ENCODE measurements at regions not wholly inside any gene's neighbourhood (a gene's known extent, or its start where the extent isn't known, plus 50 kb on each side); places are given as distances from the start of the nearest gene placed in this dataset.

DNA sequence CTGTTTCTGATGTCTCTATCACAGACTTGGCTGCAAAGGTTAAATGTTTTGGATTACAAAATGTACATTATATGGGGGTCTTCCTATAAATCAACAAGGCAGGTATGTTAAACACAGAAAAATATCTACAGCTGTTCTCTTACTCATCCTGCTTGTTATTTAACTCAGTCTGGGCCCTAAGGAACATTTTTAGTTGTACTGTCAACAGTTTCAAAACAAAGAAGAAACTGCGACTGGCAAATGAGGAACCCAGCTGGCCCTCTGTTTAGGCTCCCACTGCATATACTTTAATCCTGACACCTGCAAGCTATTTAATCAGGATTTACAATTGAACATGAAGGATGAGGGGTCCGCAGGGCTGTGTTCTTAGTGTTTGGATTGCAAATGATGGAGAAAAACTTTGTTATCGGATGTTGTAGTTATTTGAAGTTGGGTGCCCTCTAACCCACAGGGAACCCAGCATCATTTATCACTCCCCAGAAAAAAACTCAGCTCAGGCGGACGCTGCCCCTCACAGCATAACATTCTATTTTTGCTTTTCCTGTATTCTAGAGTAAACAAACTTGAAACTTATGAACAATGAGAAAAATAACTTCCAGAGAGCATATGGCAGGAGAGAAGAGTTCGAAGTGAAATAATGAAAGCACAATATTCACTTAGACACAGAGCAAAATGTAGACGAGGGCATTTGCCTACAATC, 91.2 kb downstream of the POLR2M start (continued):
- no peak for TF ChIP-seq YY1 (IDR thresholded peaks at IDR 0.05; ENCODE audit: low read depth, low read length)

Measured in H1 (cell line).